GM19452 (cell line): ENCODE measurements at regions not wholly inside any gene's neighbourhood (a gene's known extent, or its start where the extent isn't known, plus 50 kb on each side); places are given as distances from the start of the nearest gene placed in this dataset.

Source experiments
- ATAC-seq: cut with Tn5 transposase; IDR thresholded peaks from one replicate; pipeline ENCODE4 v1.9.1; 2021; ENCODE audit not compliant: unreplicated experiment

- ATAC-seq = no peak
These were observed 108.2 kb downstream of the LYPLAL1 start for GRCh38 chr1:219281831-219282230.

- no peak for ATAC-seq
These were observed 105.5 kb downstream of the LYPLAL1 start for GRCh38 chr1:219279017-219279770.

- no peak for ATAC-seq
These were observed 104.6 kb downstream of the LYPLAL1 start for GRCh38 chr1:219278288-219278687.

GRCh38 chr1:219277304-219278105 is 103.8 kb downstream of the LYPLAL1 start:
- no peak for ATAC-seq

- no peak for ATAC-seq
These were observed 102.5 kb downstream of the LYPLAL1 start for GRCh38 chr1:219276049-219276738.

- no peak for ATAC-seq
These were observed 99.5 kb downstream of the LYPLAL1 start for GRCh38 chr1:219273088-219273686.

GRCh38 chr1:219271818-219272535 is 98.3 kb downstream of the LYPLAL1 start:
- ATAC-seq = no peak

- ATAC-seq = no peak
These were observed 95.5 kb downstream of the LYPLAL1 start for GRCh38 chr1:219269171-219269570.

GRCh38 chr1:219266524-219266923 is 92.8 kb downstream of the LYPLAL1 start:
- ATAC-seq = no peak

GRCh38 chr1:219265026-219265515 is 91.4 kb downstream of the LYPLAL1 start:
- no peak for ATAC-seq

GRCh38 chr1:219264561-219264960 is 90.9 kb downstream of the LYPLAL1 start:
- ATAC-seq = no peak
